Suprapubic skin (tissue), 4 donors: ENCODE measurements at regions not wholly inside any gene's neighbourhood (a gene's known extent, or its start where the extent isn't known, plus 50 kb on each side); places are given as distances from the start of the nearest gene placed in this dataset.

ENCODE experiments used
- DNase-seq, 2 donors: peaks; one replicate each; pipeline ENCODE4 v3.0.0-alpha.2; 2019; ENCODE audit warnings: low spot score in 2 of 2
- H3K27ac ChIP-seq: fragments of 200-600 bp; sonication (generic); one replicate; pipeline ENCODE4 v1.5.1; 2019
- H3K27me3 ChIP-seq: fragments of 200-600 bp; sonication (generic); one replicate; pipeline ENCODE4 v1.5.1; 2019
- H3K36me3 ChIP-seq: fragments of 200-600 bp; sonication (generic); one replicate; pipeline ENCODE4 v1.5.1; 2019
- H3K4me1 ChIP-seq: fragments of 200-600 bp; sonication (generic); one replicate; pipeline ENCODE4 v1.5.1; 2019
- H3K4me3 ChIP-seq: fragments of 200-600 bp; sonication (generic); one replicate; pipeline ENCODE4 v1.5.1; 2019; ENCODE audit warnings: mild to moderate bottlenecking
- H3K9me3 ChIP-seq: fragments of 200-600 bp; sonication (generic); one replicate; pipeline ENCODE4 v1.5.1; 2019
- EP300 ChIP-seq: sonication (generic); formaldehyde crosslinking; IDR thresholded peaks from one replicate; pipeline ENCODE4 v1.6.1; 2017; ENCODE audit warnings: antibody characterized with exemption
- POLR2A ChIP-seq, 2 donors: fragments of 450-650 bp; IDR thresholded peaks; one replicate each; pipeline ENCODE4 v1.6.1; 2017; ENCODE audit warnings: antibody characterized with exemption in 2 of 2, mild to moderate bottlenecking in 2 of 2, moderate library complexity in 2 of 2
- POLR2AphosphoS5 ChIP-seq, 3 donors: sonication (generic); formaldehyde crosslinking; IDR thresholded peaks; one replicate each; pipeline ENCODE4 v1.6.1; 2017; ENCODE audit warnings: antibody characterized with exemption in 3 of 3
- WGBS: methylation state at CpG from one replicate; pipeline ENCODE4 v1.1.5; 2018; 5-methylcytosine and 5-hydroxymethylcytosine counted together
- TF ChIP-seq, protein P1 (sequence below), 2 donors: fragments of 200-600 bp in 1 of 2; fragments of 450-650 bp in 1 of 2; sonication (generic) in 1 of 2; IDR thresholded peaks; one replicate each; pipeline ENCODE4 v1.5.1; 2016 to 2019; ENCODE audit warnings: antibody characterized with exemption in 2 of 2, mild to moderate bottlenecking in 1 of 2, moderate library complexity in 1 of 2

DNA sequence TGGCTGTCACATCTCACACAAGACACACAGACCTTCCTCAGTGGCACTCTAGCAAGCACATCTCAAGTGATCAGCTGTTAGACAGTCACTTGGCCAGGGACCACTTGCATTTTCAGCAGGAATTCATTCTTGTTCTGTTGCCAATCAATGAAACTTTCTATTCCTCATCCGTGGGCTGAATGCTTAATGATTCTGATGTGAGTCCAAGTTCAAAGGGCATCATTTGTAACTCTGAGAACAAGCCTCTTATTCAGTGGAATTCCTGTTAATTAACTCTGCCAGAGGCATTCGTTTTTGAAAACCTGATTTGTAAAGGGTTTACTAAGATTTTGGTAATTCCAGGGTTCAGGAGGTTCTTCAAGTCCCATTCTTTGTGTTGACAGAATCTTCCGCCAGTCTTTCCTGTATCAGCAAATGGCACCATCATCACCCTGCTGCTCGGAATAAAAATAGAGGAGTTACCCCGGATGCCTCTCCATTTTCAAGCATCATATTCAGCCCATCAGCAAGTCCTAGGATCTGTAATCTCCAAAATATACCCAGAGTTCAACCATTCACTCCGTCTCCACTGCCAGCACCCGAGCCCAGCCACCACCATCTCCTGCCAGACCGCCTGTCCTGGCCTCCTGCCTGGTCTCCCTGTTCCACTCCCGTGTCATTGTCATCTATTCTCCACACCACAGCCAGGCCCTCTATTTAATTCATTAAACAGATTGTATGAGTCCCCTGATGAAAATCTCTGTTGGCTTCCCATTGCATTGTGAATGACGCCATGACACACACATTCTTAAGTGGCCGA is 473.4 kb downstream of the AACS start:
- TF ChIP-seq, protein P1, sequence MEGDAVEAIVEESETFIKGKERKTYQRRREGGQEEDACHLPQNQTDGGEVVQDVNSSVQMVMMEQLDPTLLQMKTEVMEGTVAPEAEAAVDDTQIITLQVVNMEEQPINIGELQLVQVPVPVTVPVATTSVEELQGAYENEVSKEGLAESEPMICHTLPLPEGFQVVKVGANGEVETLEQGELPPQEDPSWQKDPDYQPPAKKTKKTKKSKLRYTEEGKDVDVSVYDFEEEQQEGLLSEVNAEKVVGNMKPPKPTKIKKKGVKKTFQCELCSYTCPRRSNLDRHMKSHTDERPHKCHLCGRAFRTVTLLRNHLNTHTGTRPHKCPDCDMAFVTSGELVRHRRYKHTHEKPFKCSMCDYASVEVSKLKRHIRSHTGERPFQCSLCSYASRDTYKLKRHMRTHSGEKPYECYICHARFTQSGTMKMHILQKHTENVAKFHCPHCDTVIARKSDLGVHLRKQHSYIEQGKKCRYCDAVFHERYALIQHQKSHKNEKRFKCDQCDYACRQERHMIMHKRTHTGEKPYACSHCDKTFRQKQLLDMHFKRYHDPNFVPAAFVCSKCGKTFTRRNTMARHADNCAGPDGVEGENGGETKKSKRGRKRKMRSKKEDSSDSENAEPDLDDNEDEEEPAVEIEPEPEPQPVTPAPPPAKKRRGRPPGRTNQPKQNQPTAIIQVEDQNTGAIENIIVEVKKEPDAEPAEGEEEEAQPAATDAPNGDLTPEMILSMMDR (IDR thresholded peaks at IDR 0.05): no peak
- TF ChIP-seq POLR2A (IDR thresholded peaks at IDR 0.05) (no peak), POLR2AphosphoS5 (IDR thresholded peaks at IDR 0.05) (no peak), EP300 (no peak)
- no peaks in the 10 kb centered on the region for H3K36me3 ChIP-seq
- no peak overlapping the region for H3K27ac ChIP-seq
- no peaks in the 10 kb centered on the region for H3K4me1 ChIP-seq
- no peak for DNase-seq
- H3K9me3 ChIP-seq: peaks cover 3% of the 10 kb centered on the region
- H3K4me3 ChIP-seq: no peak overlapping the region
- 81% methylated on average over 11 of the region's 11 CpGs for WGBS
- no peaks in the 10 kb centered on the region for H3K27me3 ChIP-seq

DNA sequence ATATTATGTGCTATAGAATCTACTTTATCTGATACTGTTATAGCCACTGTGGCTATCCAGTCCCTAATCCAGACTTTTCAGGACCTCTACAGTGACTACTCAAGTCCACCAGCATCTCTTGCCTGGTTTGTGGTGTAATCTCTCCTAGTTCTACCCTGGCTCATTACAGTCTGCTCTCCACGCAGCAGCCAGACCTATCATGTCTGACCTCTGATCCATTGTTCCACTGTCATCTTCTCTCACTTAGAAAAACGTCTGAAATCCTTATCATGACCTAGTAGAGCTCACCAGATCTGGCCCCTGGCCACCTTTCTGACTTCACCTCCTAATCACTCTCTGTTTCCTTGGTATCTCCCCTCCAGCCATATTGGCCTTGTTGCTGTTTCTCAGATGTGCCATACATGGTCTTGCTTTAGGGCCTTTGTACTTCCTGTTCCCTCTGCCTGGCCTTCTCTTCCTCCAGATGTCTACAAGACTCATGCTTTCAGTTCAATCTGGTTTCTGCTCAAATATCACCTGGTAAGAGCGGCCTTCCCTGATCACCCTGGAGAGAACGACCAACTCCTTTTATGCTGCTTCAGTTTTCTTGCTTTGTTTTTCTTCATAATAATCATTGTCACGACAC is 475.5 kb downstream of the AACS start:
- TF ChIP-seq POLR2A (IDR thresholded peaks at IDR 0.05): no peak
- TF ChIP-seq, protein P1 (IDR thresholded peaks at IDR 0.05): no peak
- TF ChIP-seq EP300: no peak
- no peak for DNase-seq
- no peak overlapping the region for H3K4me3 ChIP-seq
- 66% methylated on average over 5 of the region's 5 CpGs for WGBS
- peaks cover 7% of the 10 kb centered on the region for H3K9me3 ChIP-seq
- no peaks in the 10 kb centered on the region for H3K27me3 ChIP-seq
- no peaks in the 10 kb centered on the region for H3K4me1 ChIP-seq
- no peak overlapping the region for H3K27ac ChIP-seq
- H3K36me3 ChIP-seq: no peaks in the 10 kb centered on the region

DNA sequence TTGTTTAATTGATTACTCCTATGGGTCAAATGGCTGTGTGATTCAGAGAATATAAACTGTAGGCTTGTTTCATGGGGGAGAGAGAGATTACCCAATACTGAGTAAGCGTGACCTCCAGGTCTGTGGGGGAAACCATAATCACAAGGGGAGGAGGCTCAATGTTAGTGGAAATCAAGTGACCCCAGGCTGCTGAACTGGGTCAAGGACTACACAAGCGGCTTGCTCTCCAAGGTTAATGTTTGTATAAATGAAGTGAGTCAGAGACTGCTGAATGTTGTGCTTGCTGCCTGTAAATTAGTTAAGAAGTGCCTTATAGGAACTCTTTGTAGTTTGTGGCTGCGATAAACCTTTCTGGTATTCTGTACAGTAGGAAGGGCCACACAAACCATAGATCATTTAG is 479.7 kb downstream of the AACS start:
- Histone ChIP-seq H3K9me3 (peaks cover 4% of the 10 kb centered on the region), H3K27me3 (no peaks in the 10 kb centered on the region), H3K27ac (no peak overlapping the region), H3K4me1 (no peaks in the 10 kb centered on the region), H3K36me3 (no peaks in the 10 kb centered on the region), H3K4me3 (no peak overlapping the region)
- TF ChIP-seq POLR2AphosphoS5 (IDR thresholded peaks at IDR 0.05): no peak
- TF ChIP-seq, protein P1 (IDR thresholded peaks at IDR 0.05): no peak
- no peak for TF ChIP-seq EP300
- no peak for TF ChIP-seq POLR2A (IDR thresholded peaks at IDR 0.05)
- no peak for DNase-seq
- 89% methylated on average over 3 of the region's 3 CpGs for WGBS

DNA sequence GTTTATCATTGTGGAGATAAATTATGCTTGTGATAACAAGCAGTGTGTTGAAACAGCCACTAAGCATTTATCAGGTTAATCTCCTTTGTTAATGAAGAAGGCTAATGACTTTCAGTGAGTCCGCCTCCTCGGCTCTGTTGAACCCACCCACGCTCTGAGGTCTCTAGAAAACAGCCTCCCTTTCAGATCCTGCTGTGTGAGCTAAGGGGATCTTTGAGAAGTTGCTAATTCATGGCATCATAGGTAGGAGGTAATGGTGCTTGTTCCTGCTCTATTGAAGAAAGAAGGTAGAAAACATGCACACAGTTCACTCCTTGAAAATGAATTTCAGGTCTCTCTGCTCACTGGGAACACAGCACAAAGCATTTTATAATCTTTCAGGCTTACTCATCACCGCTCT is 483.9 kb downstream of the AACS start:
- TF ChIP-seq POLR2AphosphoS5 (IDR thresholded peaks at IDR 0.05): no peak
- TF ChIP-seq, protein P1 (IDR thresholded peaks at IDR 0.05): no peak

DNA sequence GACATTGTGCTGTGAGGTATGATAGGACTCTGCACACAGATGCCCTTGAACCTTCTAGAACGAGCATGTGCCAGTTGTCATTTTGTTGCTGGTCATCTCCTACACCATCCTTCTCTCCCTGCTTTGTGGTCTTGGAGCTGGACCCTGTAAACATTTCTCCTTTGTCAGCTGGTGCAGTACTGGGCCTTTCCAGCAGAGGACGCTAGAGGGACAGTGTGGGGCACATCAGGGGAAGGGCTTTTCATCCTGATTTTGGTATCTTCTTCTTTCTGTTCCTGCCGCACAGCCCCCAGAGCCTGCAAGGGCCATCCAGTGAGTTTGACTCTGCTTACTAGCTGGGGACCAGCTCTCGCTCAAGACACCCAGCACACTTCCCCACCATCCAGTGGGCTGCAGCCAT is 484.6 kb downstream of the AACS start:
- 61% methylated on average over 4 of the region's 4 CpGs for WGBS
- Histone ChIP-seq H3K4me1 (no peaks in the 10 kb centered on the region), H3K36me3 (no peaks in the 10 kb centered on the region), H3K27me3 (no peaks in the 10 kb centered on the region), H3K27ac (no peak overlapping the region), H3K4me3 (no peak overlapping the region), H3K9me3 (peaks cover 4% of the 10 kb centered on the region)
- no peak for TF ChIP-seq POLR2AphosphoS5 (IDR thresholded peaks at IDR 0.05)
- TF ChIP-seq, protein P1 (IDR thresholded peaks at IDR 0.05): no peak
- no peak for TF ChIP-seq POLR2A (IDR thresholded peaks at IDR 0.05)
- TF ChIP-seq EP300: no peak
- DNase-seq: no peak

More for the DNA sequence above, 483.9 kb downstream of the AACS start:
- H3K36me3 ChIP-seq: no peaks in the 10 kb centered on the region
- WGBS: 63% methylated on average over 4 of the region's 4 CpGs
- no peak overlapping the region for H3K27ac ChIP-seq
- H3K4me3 ChIP-seq: no peak overlapping the region
- H3K9me3 ChIP-seq: peaks cover 4% of the 10 kb centered on the region
- H3K27me3 ChIP-seq: no peaks in the 10 kb centered on the region
- H3K4me1 ChIP-seq: no peaks in the 10 kb centered on the region
- no peak for DNase-seq
